Thymus (tissue), 11 donors: ENCODE measurements at regions not wholly inside any gene's neighbourhood (a gene's known extent, or its start where the extent isn't known, plus 50 kb on each side); places are given as distances from the start of the nearest gene placed in this dataset.

Experiments used
- DNase-seq, 9 donors: peaks; one replicate each; pipeline ENCODE4 v3.0.0-alpha.2; 2013; ENCODE audit warnings: low spot score in 9 of 9, low read depth in 6 of 9, missing footprints in 1 of 9
- H3K27ac ChIP-seq, 2 donors: one replicate each; pipeline ENCODE4 v1.5.1; 2013; ENCODE audit warnings: control low read depth in 1 of 2, low read depth in 1 of 2, low read length in 1 of 2, mild to moderate bottlenecking in 1 of 2, moderate library complexity in 1 of 2
- H3K27me3 ChIP-seq, 2 donors: one replicate each; pipeline ENCODE4 v1.5.1; 2013; ENCODE audit warnings: low read length in 1 of 2; ENCODE audit not compliant: control insufficient read depth in 2 of 2, insufficient read depth in 1 of 2
- H3K36me3 ChIP-seq, 2 donors: one replicate each; pipeline ENCODE4 v1.5.1; 2013; ENCODE audit warnings: low read length in 1 of 2, mild to moderate bottlenecking in 1 of 2, moderate library complexity in 1 of 2; ENCODE audit not compliant: control insufficient read depth in 2 of 2, insufficient read depth in 2 of 2
- H3K4me1 ChIP-seq, 2 donors: one replicate each; pipeline ENCODE4 v1.5.1; 2013; ENCODE audit warnings: low read length in 2 of 2; ENCODE audit not compliant: control insufficient read depth in 2 of 2, insufficient read depth in 2 of 2
- H3K4me3 ChIP-seq, 2 donors: one replicate each; pipeline ENCODE4 v1.5.1; 2013; ENCODE audit warnings: low read length in 2 of 2, control low read depth in 1 of 2, mild to moderate bottlenecking in 1 of 2
- H3K9me3 ChIP-seq, 2 donors: one replicate each; pipeline ENCODE4 v1.5.1; 2013; ENCODE audit warnings: low read length in 1 of 2, mild to moderate bottlenecking in 1 of 2; ENCODE audit not compliant: control insufficient read depth in 2 of 2, insufficient read depth in 1 of 2
- WGBS: extraction: QIAGEN DNeasy Blood & Tissue Kit; methylation state at CpG from one replicate; pipeline ENCODE4 v1.1.7; 2013; 5-methylcytosine and 5-hydroxymethylcytosine counted together
- donor health status: healthy.

DNA sequence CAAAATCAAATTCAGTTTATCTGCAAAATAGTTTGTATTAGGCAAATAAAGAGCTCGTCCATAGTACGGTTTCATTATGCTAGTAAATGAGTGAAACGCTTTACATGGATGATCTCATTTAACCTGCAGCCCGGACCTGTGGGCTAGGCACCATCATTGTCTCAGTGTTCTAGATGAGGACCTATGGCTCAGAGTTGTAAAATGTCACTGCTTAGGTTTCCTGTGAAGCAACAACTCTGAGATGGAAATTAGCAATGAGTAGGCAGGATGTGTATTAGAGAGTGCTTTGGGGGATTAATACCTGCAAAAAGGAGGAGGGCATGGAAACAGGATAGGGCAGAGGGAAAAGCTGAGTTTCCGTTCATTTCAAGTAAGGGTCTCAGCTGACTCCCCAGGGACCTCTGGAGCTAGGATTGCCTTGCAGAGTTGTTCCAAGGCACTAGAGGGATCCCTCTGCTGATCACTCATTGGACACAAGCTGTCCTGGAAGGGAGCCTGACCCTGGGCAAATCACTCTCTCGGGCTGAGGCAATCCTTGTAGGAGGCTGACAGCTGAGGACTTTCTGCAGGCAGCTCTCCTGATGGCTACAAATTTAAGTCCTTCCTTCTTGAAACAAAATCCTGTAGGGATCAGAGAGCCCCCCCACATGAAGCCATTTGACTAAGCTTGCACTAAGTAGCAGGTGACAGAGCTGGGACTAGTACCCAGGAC lies 58.8 kb upstream of the SIX2 start:
- no peaks in the 10 kb centered on the region for H3K9me3 ChIP-seq

More for the DNA sequence above, 58.8 kb upstream of the SIX2 start:
- Histone ChIP-seq H3K27ac (no peak overlapping the region), H3K4me3 (no peak overlapping the region), H3K27me3 (peaks cover 0 to 2% of the 10 kb centered on the region in 2 donors), H3K4me1 (peaks cover 0 to 3% of the 10 kb centered on the region in 2 donors), H3K36me3 (no peaks in the 10 kb centered on the region)
- 96% methylated on average over 6 of the region's 6 CpGs for WGBS
- no peak for DNase-seq
